ENCODE measurements at regions not wholly inside any gene's neighbourhood (a gene's known extent, or its start where the extent isn't known, plus 50 kb on each side); places are given as distances from the start of the nearest gene placed in this dataset. TPM values are rescaled to one million over a fixed set of nuclear protein-coding genes. Genes with fewer than 3 reads are reported as not detected.

GRCh38 chr2:71736986-71737385 lies 283.6 kb downstream of the DYSF start:
- no peak overlapping the region for H3K27ac ChIP-seq

DNA sequence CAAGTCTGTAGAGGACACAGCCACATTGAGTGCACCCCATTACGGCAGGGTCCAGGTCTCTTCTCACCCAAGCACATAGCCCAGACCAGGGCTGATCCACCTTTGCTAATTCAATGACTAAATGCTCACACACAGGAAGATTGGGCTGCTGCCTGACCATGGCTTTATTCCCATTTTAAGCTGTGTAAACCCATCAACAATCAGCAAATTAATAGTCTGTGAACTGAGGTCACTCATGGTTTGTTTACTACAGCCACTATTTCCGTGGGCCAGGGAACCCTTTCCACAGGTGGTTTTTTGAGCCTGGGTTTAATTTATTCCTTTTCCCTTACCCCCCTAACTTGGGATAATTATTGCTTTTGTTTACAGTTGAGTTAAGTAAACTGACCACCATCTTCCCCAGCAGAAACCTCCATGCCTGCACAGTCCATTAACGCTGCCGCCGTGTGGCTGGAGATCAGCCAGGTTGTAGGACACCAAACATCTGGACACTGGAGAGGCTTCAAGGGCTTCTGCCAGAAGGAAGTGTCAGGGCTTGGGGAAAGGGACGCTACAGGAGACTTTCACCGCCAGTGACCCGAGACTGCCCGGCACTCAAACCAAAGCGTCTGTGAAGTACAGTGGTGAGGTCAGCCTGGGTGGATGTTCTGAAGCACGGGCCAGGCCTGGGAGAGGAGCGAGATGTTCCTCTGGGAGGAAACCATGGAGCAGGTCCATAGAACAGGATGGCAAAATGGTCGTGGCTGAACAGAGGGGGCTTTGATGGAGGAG lies 282.9 kb downstream of the DYSF start:
- Histone ChIP-seq H3K4me3 (no peak overlapping the region), H4K20me1 (ENCODE audit: insufficient read depth, poor library complexity, severe bottlenecking) (no peaks in the 10 kb centered on the region), H3K9me2 (replicated peaks; ENCODE audit: insufficient read depth) (no peaks in the 10 kb centered on the region), H3K79me2 (no peaks in the 10 kb centered on the region), H3K36me3 (replicated peaks; ENCODE audit: insufficient read depth, low read depth) (no peaks in the 10 kb centered on the region), H2AFZ (no peak overlapping the region), H3K4me1 (ENCODE audit: insufficient read depth) (no peaks in the 10 kb centered on the region), H3K4me2 (no peak overlapping the region), H3K27ac (no peak overlapping the region), H3K27me3 (no peaks in the 10 kb centered on the region), H3K9me3 (ENCODE audit: low read depth) (no peaks in the 10 kb centered on the region)
- WGBS (ENCODE audit: low lambda C conversion rate, missing lambda C conversion rate): 72% methylated on average over 13 of the region's 13 CpGs
- TF ChIP-seq EZH2 (IDR thresholded peaks at IDR 0.05; ENCODE audit: borderline replicate concordance) (no peak), CTCF (IDR thresholded peaks at IDR 0.05; ENCODE audit: poor library complexity) (no peak), EZH2phosphoT487 (IDR thresholded peaks at IDR 0.05; ENCODE audit: low read depth, severe bottlenecking, unreplicated experiment) (no peak)
- DNase-seq (ENCODE audit: low spot score): no peak

More at GRCh38 chr2:71736986-71737385, 283.6 kb downstream of the DYSF start:
- no peaks in the 10 kb centered on the region for H3K27me3 ChIP-seq
- TF ChIP-seq CTCF (IDR thresholded peaks at IDR 0.05; ENCODE audit: poor library complexity) (no peak), EZH2phosphoT487 (IDR thresholded peaks at IDR 0.05; ENCODE audit: low read depth, severe bottlenecking, unreplicated experiment) (no peak), EZH2 (IDR thresholded peaks at IDR 0.05; ENCODE audit: borderline replicate concordance) (no peak)
- H3K9me2 ChIP-seq (replicated peaks; ENCODE audit: insufficient read depth): no peaks in the 10 kb centered on the region
- H3K9me3 ChIP-seq (ENCODE audit: low read depth): no peaks in the 10 kb centered on the region
- no peaks in the 10 kb centered on the region for H4K20me1 ChIP-seq (ENCODE audit: insufficient read depth, poor library complexity, severe bottlenecking)
- no peaks in the 10 kb centered on the region for H3K79me2 ChIP-seq
- H3K4me3 ChIP-seq: no peak overlapping the region
- H3K36me3 ChIP-seq (replicated peaks; ENCODE audit: insufficient read depth, low read depth): no peaks in the 10 kb centered on the region
- no peak overlapping the region for H2AFZ ChIP-seq
- H3K4me2 ChIP-seq: no peak overlapping the region
- 73% methylated on average over 4 of the region's 4 CpGs for WGBS (ENCODE audit: low lambda C conversion rate, missing lambda C conversion rate)
- DNase-seq (ENCODE audit: low spot score): no peak
- H3K4me1 ChIP-seq (ENCODE audit: insufficient read depth): peaks cover 2% of the 10 kb centered on the region

Small RNA genes in the stretch of these regions (small RNA-seq; reads per million reads assigned to genes)
- not detected for gene RPS20P10

Measured in hepatocyte (in vitro differentiated cells).